ENCODE measurements at regions not wholly inside any gene's neighbourhood (a gene's known extent, or its start where the extent isn't known, plus 50 kb on each side); places are given as distances from the start of the nearest gene placed in this dataset.

- DNase-seq, result no peak
Measured at GRCh38 chr13:75231235-75231634, 250.7 kb downstream of the TBC1D4 start.

- DNase-seq, result peak; percentile 59
Measured at GRCh38 chr13:75226733-75227435, 255.1 kb downstream of the TBC1D4 start.

- DNase-seq, result no peak
Measured at GRCh38 chr13:75226092-75226491, 255.9 kb downstream of the TBC1D4 start.

- no peak for DNase-seq
Measured at GRCh38 chr13:75225288-75226032, 256.5 kb downstream of the TBC1D4 start.

GRCh38 chr13:75224053-75224742 lies 257.8 kb downstream of the TBC1D4 start:
- DNase-seq, result no peak

GRCh38 chr13:75222031-75222430 lies 259.9 kb downstream of the TBC1D4 start:
- no peak for DNase-seq

GRCh38 chr13:75220861-75221260 lies 261.1 kb downstream of the TBC1D4 start:
- no peak for DNase-seq

DNA sequence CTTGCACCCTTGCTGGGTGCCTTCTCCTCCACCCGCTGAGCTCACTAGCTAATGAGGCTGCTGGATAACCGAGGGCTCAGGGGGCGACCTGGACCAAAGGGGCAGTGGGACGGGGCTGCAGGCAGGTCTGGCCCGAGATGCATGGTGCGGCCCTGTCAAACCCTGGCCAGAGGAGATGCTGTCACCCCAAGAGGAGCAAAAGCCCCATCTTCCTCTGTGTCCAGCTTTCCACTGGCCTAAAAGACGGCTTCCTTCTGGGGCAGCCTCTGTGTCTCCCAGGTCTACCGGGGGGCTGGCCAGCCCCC lies 261.8 kb downstream of the TBC1D4 start:
- DNase-seq, result no peak

DNA sequence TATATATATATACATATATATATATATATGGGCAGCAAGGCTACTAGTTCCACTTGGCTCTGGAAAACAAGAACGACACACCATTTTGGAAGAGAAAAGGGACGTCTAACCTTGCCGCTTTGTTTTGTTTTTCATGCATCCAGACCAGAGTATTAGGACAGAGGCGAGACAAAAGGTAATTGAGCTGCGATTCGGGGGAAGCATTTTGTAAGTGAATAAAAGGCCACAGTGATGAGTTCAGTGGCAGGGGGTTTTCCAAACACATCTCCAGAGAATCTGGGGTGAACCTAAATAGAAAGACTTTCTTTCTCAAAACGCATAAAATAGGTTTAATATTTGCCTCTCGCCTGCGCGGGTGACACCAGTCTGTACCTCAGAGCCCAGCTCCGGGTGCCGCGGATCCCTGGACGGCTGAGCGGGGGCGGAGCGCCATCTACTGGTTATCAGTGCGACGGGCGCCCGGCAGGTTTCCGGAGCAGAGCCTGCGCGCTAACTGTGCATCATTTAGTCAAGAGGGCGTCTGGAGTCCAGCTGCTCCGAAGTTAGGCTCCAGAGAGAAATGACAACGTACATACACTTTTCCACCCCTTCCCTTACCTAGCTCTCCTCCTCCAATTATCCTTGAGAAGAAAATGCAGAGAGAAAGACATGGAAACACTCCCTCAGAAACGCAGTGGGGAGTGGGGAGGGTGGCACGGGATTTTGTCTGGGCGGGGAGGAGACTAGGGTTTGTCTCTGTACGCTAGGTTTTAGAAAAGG lies 262.3 kb downstream of the TBC1D4 start:
- peak; percentile 90 for DNase-seq

- no peak for DNase-seq
Measured at GRCh38 chr13:75217949-75218348, 264.0 kb downstream of the TBC1D4 start.

GRCh38 chr13:75216038-75216437 lies 265.9 kb downstream of the TBC1D4 start:
- no peak for DNase-seq

- DNase-seq, result no peak
Measured at GRCh38 chr13:75214846-75215245, 267.1 kb downstream of the TBC1D4 start.

- no peak for DNase-seq
Measured at GRCh38 chr13:75202981-75203380, 279.0 kb downstream of the TBC1D4 start.

DNA sequence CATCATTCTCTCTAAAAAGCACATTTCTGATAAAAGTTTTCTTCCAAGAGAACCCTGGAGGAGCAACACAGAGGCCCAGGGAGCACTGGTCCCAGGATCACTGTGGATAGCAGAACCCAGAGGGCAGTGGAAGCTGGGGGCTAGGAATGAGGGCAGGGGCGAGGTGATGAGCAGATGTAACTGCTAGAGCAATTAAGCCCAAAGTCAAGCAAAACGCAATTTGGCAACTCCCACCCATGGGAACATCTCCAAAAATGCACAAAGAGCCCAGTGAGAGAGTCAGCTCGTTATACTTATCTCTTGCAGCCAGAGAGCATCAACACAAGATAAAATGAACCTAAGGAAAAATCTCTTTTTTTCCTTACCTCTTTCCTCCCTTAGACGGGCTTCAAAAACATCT lies 284.2 kb downstream of the TBC1D4 start:
- DNase-seq, result no peak

GRCh38 chr13:75196147-75196837 lies 285.7 kb downstream of the TBC1D4 start:
- no peak for DNase-seq

DNA sequence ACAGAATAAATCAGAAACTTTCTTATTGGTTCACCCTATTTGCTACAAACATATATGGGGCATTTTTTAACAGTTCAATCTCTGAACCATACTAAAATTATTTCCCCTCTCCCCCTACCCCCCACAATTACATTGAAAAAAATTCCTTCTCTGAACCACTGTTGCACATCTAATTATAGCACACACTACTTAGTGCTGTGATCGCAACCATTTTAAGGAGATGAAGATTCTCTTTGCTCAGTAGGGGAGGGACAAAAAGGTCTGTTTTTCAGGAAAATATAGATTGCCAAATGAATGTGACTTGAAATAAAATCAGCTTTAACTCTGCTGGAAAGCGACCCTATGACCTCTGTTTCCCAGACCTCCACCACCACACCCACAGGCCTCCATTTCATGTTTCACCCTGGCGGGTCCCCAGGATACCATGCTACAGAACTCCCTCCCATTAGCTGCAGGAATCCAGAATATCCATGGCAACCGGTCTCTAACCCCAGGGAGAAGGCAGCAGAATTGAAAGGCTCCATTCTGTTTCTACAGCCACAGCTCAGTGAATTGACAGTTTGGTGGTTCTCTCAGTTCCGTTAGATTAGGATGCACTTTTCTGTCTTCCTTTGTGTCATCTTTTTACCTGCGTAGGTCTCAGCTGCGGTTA lies 286.3 kb downstream of the TBC1D4 start:
- no peak for DNase-seq

- no peak for DNase-seq
Measured at GRCh38 chr13:75194717-75195462, 287.1 kb downstream of the TBC1D4 start.

- DNase-seq, result no peak
Measured at GRCh38 chr13:75186379-75186778, 295.6 kb downstream of the TBC1D4 start.

DNA sequence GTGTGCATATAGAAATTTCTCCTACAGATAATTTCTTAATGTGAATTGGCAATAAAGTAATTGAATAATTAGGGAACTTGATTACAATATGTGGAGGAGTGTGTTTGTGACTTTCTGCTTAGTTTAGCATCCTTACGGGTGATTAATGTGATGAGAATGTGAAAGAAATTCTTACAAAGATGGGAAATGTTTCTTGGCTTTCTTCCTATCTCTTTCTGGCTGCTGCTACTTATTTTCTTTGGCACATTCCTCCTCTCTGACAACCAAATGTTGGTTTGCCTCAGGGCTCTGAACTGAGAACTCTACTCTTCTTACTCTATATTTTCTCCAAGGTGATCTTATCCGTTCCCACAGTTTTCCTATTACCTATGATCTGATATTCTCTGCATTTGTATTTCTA lies 300.1 kb downstream of the TBC1D4 start:
- no peak for DNase-seq

- no peak for DNase-seq
Measured at GRCh38 chr13:75180805-75181455, 301.0 kb downstream of the TBC1D4 start.

DNA sequence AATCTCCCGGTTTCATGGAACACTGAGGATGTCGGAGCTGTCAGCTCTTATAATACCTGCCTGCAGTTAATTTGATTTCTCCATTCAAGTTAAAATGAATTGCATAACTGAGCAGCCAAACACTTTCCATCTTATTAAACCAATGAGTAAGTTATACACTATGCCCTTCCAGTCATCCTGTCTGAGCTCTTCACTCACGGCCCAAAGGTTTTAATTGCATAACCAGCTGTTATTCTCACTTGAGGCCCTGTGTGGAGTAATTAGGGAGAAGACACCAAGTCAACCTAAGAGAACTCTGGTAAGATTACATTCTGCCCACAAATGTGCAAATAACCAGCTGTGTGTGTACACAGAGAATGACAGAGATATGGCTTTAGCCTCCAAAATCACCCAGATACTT lies 303.5 kb downstream of the TBC1D4 start:
- no peak for DNase-seq
